Activated CD4-positive, alpha-beta T cell treated with anti-CD3 and anti-CD28 coated beads, Interleukin-2, amount 10 ng/mL, durations not matched to agents 24 days and 14 days (primary cell): ENCODE measurements at regions not wholly inside any gene's neighbourhood (a gene's known extent, or its start where the extent isn't known, plus 50 kb on each side); places are given as distances from the start of the nearest gene placed in this dataset.
A peak's percentile ranks its signal among the peaks of the same experiment; 100 is the strongest.
"Not testable (repeated sequence)": the region's sequence is repeated elsewhere in the genome, so short reads cannot be mapped to it uniquely, and the experiment has no call there.

Experiments used
- DNase-seq: peaks from one replicate; pipeline ENCODE4 v3.0.0; 2022
- H3K27ac Mint-ChIP-seq: one replicate; pipeline ENCODE4 v1.8.0; 2022; ENCODE audit warnings: mild to moderate bottlenecking, mixed read lengths
- H3K27me3 Mint-ChIP-seq: one replicate; pipeline ENCODE4 v1.8.0; 2022; ENCODE audit warnings: mixed read lengths
- H3K36me3 Mint-ChIP-seq: one replicate; pipeline ENCODE4 v1.8.0; 2022; ENCODE audit warnings: low read depth, mild to moderate bottlenecking, mixed read lengths
- H3K4me1 Mint-ChIP-seq: one replicate; pipeline ENCODE4 v1.8.0; 2021; ENCODE audit warnings: mixed read lengths
- H3K4me3 Mint-ChIP-seq: one replicate; pipeline ENCODE4 v1.8.0; 2022; ENCODE audit warnings: mild to moderate bottlenecking, moderate library complexity, mixed read lengths
- H3K9me3 Mint-ChIP-seq: one replicate; pipeline ENCODE4 v1.8.0; 2021; ENCODE audit warnings: mixed read lengths
- intact Hi-C: fragments of 100-400 bp; cut with micrococcal nuclease; formaldehyde crosslinking; loops from one replicate; pipeline ENCODE4 v1.15.1; 2023

DNA sequence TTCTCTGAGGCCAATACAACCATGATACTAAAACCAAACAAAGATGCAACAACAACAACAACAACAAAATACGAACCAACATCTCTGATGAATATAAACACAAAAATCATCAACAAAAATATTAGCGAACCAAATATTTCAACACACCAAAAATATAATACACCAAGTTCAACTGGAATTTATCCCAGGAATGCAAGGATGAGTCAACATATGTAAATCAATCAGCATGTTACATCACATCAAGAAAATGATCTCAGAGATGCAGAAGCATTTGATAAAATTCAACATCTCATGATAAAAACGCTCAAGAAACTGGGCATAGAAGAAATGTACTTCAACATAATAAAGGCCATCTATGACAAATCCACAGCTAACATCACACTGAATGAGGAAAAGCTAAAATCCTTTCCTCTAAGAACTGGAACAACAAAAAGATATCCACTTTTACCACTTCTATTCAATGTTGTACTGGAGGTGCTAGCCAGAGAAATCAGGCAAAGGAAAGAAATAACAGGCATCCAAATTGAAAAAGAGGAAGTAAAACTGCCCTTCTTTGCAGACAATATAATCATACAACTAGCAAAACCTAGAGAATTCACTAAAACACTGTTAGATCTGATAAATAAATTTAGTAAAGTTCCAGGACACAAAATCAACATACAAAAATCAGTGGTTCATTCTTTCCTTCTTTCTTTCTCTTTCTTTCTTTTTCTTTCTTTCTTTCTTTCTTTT is 2448.7 kb upstream of the PCDH20 start:
- intact Hi-C loops, result no loop called here
- Mint-ChIP-seq H3K27me3 (no peaks in the 10 kb centered on the region), H3K36me3 (no peaks in the 10 kb centered on the region), H3K27ac (no peak overlapping the region), H3K4me1 (no peaks in the 10 kb centered on the region), H3K9me3 (no peaks in the 10 kb centered on the region), H3K4me3 (no peak overlapping the region)
- DNase-seq, result no peak

DNA sequence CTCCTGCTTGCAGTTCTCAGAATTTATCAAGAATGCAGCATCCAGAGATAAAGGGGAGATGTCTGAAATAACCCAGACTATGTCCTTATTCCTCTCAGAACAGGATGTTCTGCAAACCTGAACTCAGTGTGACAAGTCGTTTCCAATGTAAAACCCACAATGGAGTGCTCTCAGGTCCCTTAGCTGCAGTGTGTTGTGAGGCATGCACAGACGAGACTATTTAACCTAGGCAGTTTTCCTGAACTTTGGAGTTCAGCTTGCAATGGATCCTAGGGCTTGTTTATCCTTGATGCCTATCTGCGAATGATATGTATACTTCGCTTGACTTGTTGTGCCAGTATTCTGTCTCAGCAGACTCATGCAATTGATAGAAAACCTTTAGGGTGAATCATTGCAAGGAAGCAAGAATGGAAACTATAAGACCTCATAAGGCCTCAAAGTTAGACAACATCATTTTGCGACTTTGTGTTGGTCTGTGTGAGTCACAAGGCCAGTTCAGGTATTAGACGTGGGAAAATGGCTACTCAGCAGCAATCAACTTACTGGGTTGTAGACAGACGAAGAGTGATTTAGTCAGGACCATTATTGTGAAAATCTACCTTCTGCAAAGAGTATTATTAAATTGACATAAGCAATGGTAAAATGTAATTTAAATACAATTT is 2439.9 kb upstream of the PCDH20 start:
- Mint-ChIP-seq H3K36me3 (no peaks in the 10 kb centered on the region), H3K27ac (no peak overlapping the region), H3K9me3 (no peaks in the 10 kb centered on the region), H3K4me1 (no peaks in the 10 kb centered on the region), H3K4me3 (no peak overlapping the region), H3K27me3 (no peaks in the 10 kb centered on the region)
- DNase-seq, result peak; percentile 32
- intact Hi-C loops, result no loop called here

DNA sequence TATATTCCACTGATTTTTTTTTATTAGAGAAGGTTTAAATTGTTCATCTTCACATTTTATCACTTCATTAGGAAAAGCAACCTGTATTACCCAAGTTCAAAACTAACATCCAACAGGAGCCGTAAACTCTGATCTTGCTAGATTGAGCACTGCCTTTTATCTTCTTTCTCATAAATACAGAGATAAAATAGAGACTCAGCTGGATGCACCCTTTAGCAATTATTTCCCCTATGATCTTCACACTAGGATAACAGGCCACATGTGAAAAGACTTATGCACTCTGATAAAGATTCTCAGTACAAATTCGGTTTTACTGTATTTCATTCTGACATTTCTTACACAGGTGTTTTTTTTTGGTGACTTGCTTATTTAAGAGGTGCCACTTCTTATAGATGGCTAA is 2438.2 kb upstream of the PCDH20 start:
- intact Hi-C loops, result no loop called here

GRCh38 chr13:63851526-63851925 is 2435.9 kb upstream of the PCDH20 start:
- Mint-ChIP-seq H3K27ac (no peak overlapping the region), H3K27me3 (no peaks in the 10 kb centered on the region), H3K4me1 (no peaks in the 10 kb centered on the region), H3K9me3 (no peaks in the 10 kb centered on the region), H3K36me3 (no peaks in the 10 kb centered on the region), H3K4me3 (no peak overlapping the region)
- intact Hi-C loops, result no loop called here
- no peak for DNase-seq

More for the DNA sequence above, 2438.2 kb upstream of the PCDH20 start:
- no peaks in the 10 kb centered on the region for H3K9me3 Mint-ChIP-seq
- H3K27me3 Mint-ChIP-seq, result no peaks in the 10 kb centered on the region
- H3K27ac Mint-ChIP-seq, result no peak overlapping the region
- no peak overlapping the region for H3K4me3 Mint-ChIP-seq
- H3K36me3 Mint-ChIP-seq, result no peaks in the 10 kb centered on the region
- no peak for DNase-seq
- H3K4me1 Mint-ChIP-seq, result no peaks in the 10 kb centered on the region

DNA sequence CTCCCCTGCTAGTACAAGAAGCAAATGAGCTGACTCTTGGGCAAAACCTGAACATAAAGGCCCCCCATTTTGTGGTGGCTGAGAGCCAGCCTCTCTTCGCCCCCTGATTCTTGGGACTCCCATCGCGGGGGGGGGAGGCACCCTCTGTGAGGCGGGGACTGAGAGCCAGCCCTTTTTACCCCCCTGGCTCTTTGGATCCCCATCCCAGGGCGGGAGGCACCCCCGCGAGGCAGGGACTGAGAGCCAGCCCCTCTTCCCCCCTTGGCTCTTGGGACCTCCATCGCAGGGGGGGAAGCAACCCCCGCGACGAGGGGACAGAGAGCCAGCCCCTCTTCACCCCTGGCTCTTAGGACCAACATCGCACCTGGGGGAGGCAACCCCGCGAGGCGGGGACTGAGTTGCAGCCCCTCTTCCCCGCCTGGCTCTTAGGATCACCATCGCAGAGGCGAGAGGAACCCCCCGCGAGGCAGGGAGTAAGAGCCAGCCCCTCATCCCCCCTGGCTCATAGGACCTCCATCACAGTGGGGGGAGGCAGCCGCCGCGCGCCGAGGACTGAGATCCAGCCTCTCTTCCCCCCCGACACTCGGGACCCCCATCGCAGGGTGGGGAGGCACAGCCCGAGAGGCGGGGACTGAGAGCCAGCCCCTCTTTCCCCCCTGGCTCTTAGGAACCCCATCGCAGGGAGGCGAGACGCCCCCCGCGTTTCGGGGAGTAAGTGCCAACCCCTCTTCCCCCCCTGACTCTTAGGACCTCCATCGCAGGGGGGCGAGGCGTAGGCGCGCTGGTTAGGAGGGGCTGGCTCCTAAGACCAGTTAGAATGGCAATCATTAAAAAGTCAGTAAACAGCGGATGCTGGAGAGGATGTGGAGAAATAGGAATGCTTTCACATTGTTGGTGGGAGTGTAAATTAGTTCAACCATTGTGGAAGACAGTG is 2428.4 kb upstream of the PCDH20 start:
- H3K4me3 Mint-ChIP-seq, result no peak overlapping the region
- H3K36me3 Mint-ChIP-seq, result no peaks in the 10 kb centered on the region
- DNase-seq, result peak; percentile 33
- no peak overlapping the region for H3K27ac Mint-ChIP-seq
- H3K9me3 Mint-ChIP-seq, result no peaks in the 10 kb centered on the region
- no peaks in the 10 kb centered on the region for H3K27me3 Mint-ChIP-seq
- H3K4me1 Mint-ChIP-seq, result no peaks in the 10 kb centered on the region
- intact Hi-C loops, result no loop called here

DNA sequence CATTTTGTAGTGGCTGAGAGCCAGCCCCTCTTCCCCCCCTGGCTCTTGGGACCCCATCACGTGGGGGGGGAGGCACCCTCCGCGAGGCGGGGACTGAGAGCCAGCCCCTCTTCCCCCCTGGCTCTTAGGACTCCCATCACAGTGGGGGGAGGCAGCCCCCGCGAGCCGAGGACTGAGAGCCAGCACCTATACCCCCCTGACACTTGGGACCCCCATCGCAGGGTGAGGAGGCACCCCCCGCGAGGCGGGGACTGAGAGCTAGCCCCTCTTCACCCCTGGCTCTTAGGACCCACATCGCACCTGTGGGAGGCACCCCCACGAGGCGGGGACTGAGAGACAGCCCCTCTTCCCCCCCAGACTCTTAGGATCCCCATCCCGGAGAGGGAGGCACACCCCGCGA is 2426.5 kb upstream of the PCDH20 start:
- no peak for DNase-seq
- intact Hi-C loops, result no loop called here
- Mint-ChIP-seq H3K27ac (no peak overlapping the region), H3K36me3 (no peaks in the 10 kb centered on the region), H3K9me3 (no peaks in the 10 kb centered on the region), H3K4me3 (no peak overlapping the region), H3K4me1 (no peaks in the 10 kb centered on the region), H3K27me3 (no peaks in the 10 kb centered on the region)

DNA sequence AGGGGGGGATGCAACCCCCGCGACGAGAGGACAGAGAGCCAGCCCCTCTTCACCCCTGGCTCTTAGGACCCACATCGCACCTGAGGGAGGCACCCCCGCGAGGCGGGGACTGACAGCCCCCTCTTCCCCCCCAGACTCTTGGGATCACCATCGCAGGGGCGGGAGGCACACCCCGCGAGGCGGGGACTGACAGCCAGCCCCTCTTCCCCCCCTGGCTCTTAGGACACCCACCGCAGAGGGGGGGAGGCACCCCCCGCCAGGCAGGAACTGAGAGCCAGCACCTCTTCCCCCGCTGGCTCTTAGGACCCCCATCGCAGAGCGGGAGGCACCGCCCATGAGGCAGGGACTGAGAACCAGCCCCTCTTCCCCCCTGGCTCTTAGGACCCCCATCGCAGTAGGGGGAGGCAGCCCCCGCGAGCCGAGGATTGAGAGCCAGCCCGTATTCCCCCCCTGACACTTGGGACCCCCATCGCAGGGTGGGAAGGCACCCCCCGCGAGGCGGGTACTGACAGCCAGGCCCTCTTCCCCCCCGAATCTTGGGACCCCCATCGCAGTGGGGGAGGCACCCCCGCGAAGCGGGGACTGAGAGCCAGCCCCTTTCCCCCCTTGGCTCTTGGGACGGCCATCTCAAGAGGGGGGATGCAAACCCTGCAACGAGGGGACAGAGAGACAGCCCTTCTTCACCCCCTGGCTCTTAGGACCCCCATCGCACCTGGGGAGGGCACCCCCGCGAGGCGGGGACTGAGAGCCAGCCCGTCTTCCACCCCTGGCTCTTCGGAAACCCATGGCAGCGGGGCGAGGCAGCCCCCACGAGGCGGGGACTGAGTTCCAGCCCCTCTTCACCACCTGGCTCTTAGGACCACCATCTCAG is 2425.1 kb upstream of the PCDH20 start:
- no peak overlapping the region for H3K27ac Mint-ChIP-seq
- no peaks in the 10 kb centered on the region for H3K4me1 Mint-ChIP-seq
- intact Hi-C loops, result no loop called here
- no peaks in the 10 kb centered on the region for H3K9me3 Mint-ChIP-seq
- no peaks in the 10 kb centered on the region for H3K36me3 Mint-ChIP-seq
- DNase-seq, result no peak
- no peaks in the 10 kb centered on the region for H3K27me3 Mint-ChIP-seq
- H3K4me3 Mint-ChIP-seq, result no peak overlapping the region

DNA sequence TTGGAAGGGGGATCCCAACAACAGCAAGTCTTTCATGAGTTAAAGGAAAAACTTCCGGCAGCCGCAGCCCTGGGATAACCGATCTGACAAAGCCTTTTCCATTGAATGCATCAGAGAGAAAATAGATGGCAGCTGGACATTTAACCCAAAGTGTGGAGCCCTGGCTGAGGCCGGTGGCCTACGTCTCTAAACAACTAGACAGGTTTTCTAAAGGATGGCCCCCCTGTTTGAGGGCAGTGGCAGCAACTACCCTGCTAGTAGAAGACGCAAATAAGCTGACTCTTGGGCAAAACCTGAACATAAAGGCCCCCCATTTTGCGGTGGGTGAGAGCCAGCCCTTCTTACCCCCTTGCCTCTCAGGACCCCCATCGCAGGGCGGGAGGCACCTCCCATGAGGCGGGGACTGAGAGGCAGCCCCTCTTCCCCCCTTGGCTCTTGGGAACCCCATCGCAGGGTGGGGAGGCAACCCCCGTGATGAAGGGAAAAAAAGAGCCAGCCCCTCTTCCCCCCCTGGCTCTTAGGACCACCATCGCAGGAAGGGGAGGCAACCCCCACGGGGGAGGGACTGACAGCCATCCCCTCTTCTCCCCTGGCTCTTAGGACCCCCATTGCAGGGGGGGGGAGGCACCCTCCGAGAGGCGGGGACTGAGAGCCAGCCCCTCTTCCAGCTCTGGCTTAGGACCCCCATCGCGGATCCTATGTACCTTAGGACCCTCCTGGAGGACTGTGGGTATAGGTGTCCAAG is 2422.9 kb upstream of the PCDH20 start:
- no peak for DNase-seq
- no peak overlapping the region for H3K27ac Mint-ChIP-seq
- H3K9me3 Mint-ChIP-seq, result no peaks in the 10 kb centered on the region
- H3K36me3 Mint-ChIP-seq, result no peaks in the 10 kb centered on the region
- intact Hi-C loops, result no loop called here
- no peaks in the 10 kb centered on the region for H3K4me1 Mint-ChIP-seq
- no peaks in the 10 kb centered on the region for H3K27me3 Mint-ChIP-seq
- H3K4me3 Mint-ChIP-seq, result no peak overlapping the region

- H3K4me1 Mint-ChIP-seq, DNase-seq, H3K4me3 Mint-ChIP-seq, H3K27ac Mint-ChIP-seq, H3K36me3 Mint-ChIP-seq, H3K27me3 Mint-ChIP-seq, H3K9me3 Mint-ChIP-seq, intact Hi-C loops: not testable (repeated sequence)
Measured at GRCh38 chr13:63837701-63838100, 2422.1 kb upstream of the PCDH20 start.

DNA sequence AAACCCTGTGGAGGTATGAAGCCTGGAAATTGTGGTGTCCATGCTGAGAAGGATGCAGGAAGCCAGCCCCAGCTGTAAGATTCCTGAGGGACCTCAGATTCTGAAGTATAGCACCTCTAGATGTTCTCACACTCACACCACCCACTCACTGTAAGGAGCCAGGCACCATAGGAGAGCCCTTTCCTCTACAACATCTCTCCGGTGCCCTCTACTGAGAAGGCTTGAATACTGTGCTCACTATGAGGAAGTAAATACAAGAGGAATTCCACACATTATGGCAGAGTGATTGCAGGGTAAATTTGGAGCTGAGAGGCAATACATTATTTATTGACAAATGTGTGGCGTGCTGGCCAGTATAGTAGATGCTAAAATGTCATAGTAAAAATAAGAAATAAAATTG is 2414.0 kb upstream of the PCDH20 start:
- H3K4me3 Mint-ChIP-seq, DNase-seq, H3K36me3 Mint-ChIP-seq, H3K4me1 Mint-ChIP-seq, H3K27me3 Mint-ChIP-seq, H3K27ac Mint-ChIP-seq, H3K9me3 Mint-ChIP-seq, intact Hi-C loops: not testable (repeated sequence)

- H3K4me1 Mint-ChIP-seq, H3K9me3 Mint-ChIP-seq, H3K4me3 Mint-ChIP-seq, intact Hi-C loops, H3K36me3 Mint-ChIP-seq, H3K27ac Mint-ChIP-seq, H3K27me3 Mint-ChIP-seq, DNase-seq: not testable (repeated sequence)
Measured at GRCh38 chr13:63821785-63822184, 2406.1 kb upstream of the PCDH20 start.

- H3K36me3 Mint-ChIP-seq, H3K27me3 Mint-ChIP-seq, H3K27ac Mint-ChIP-seq, H3K4me1 Mint-ChIP-seq, intact Hi-C loops, H3K9me3 Mint-ChIP-seq, DNase-seq: not testable (repeated sequence)
- H3K4me3 Mint-ChIP-seq, result peak overlapping the region; percentile 45
Measured at GRCh38 chr13:63811428-63812004, 2395.9 kb upstream of the PCDH20 start.

DNA sequence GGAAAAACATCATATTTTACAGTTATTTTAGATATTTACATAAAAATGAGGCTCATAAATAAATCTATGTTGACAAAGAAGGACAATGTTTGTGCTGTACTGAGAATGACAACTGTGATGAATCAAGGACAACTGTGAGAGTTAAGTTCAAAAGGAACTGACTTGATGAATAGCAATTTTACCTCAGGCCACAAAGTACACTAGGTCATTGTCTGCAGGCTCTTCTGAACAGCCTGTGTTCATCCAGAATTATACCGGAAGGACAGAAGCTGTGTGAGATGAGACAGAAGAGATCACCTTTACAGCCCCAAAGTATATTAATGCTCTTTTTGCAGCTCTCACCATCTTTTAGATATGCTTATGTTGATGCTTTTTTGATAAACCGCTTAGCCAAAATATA is 2375.5 kb upstream of the PCDH20 start:
- H3K27me3 Mint-ChIP-seq, H3K27ac Mint-ChIP-seq, H3K4me1 Mint-ChIP-seq, DNase-seq, H3K4me3 Mint-ChIP-seq, H3K36me3 Mint-ChIP-seq, H3K9me3 Mint-ChIP-seq, intact Hi-C loops: not testable (repeated sequence)
